C4-2B (cell line): ENCODE measurements at regions not wholly inside any gene's neighbourhood (a gene's known extent, or its start where the extent isn't known, plus 50 kb on each side); places are given as distances from the start of the nearest gene placed in this dataset.
"Not testable (repeated sequence)": the region's sequence is repeated elsewhere in the genome, so short reads cannot be mapped to it uniquely, and the experiment has no call there.

Experiments used
- H3K27ac ChIP-seq: fragments of 450-650 bp; 2 replicates; pipeline ENCODE4 v1.5.1; 2017
- CTCF ChIP-seq: fragments of 450-650 bp; conservative IDR thresholded peaks from 2 replicates; pipeline ENCODE4 v1.5.1; 2017; ENCODE audit warnings: mild to moderate bottlenecking
- ZFX ChIP-seq: fragments of 450-650 bp; IDR thresholded peaks from 2 replicates; pipeline ENCODE4 v1.6.1; 2017

GRCh38 chr4:42778349-42778748 is 114.2 kb upstream of the GRXCR1 start:
- no peak overlapping the region for H3K27ac ChIP-seq
- TF ChIP-seq CTCF (no peak), ZFX (no peak)

- TF ChIP-seq ZFX, result no peak
- TF ChIP-seq CTCF, result no peak
- H3K27ac ChIP-seq, result no peak overlapping the region
Observed at GRCh38 chr4:42768125-42768748, 111.3 kb upstream of the ATP8A1 start.

GRCh38 chr4:42767669-42768068 is 110.8 kb upstream of the ATP8A1 start:
- no peak for TF ChIP-seq ZFX
- no peak for TF ChIP-seq CTCF
- no peak overlapping the region for H3K27ac ChIP-seq

GRCh38 chr4:42761804-42762203 is 104.9 kb upstream of the ATP8A1 start:
- no peak overlapping the region for H3K27ac ChIP-seq
- no peak for TF ChIP-seq CTCF
- no peak for TF ChIP-seq ZFX

- not testable (repeated sequence) for H3K27ac ChIP-seq
Observed at GRCh38 chr4:42754965-42755364, 98.1 kb upstream of the ATP8A1 start.

GRCh38 chr4:42751587-42751986 is 94.7 kb upstream of the ATP8A1 start:
- TF ChIP-seq CTCF, result no peak
- TF ChIP-seq ZFX, result no peak

GRCh38 chr4:42750856-42751255 is 94.0 kb upstream of the ATP8A1 start:
- TF ChIP-seq CTCF (no peak), ZFX (no peak)
- H3K27ac ChIP-seq, result no peak overlapping the region

More at GRCh38 chr4:42751587-42751986, 94.7 kb upstream of the ATP8A1 start:
- no peak overlapping the region for H3K27ac ChIP-seq

GRCh38 chr4:42750091-42750490 is 93.2 kb upstream of the ATP8A1 start:
- TF ChIP-seq ZFX, result no peak
- peak; percentile 41 for TF ChIP-seq CTCF
- H3K27ac ChIP-seq, result no peak overlapping the region
